Neuronal stem cell (in vitro differentiated cells): ENCODE measurements at regions not wholly inside any gene's neighbourhood (a gene's known extent, or its start where the extent isn't known, plus 50 kb on each side); places are given as distances from the start of the nearest gene placed in this dataset.

Experiments used
- DNase-seq: peaks from one replicate; pipeline ENCODE4 v3.0.0-alpha.2; 2013; ENCODE audit warnings: low spot score
- H2AFZ ChIP-seq: one replicate; pipeline ENCODE4 v1.6.1; 2013; ENCODE audit warnings: mild to moderate bottlenecking, low read length, inconsistent platforms
- H2AK5ac ChIP-seq: 2 replicates; pipeline ENCODE4 v1.6.1; 2013; ENCODE audit warnings: low read depth, mild to moderate bottlenecking, inconsistent platforms, low read length, moderate library complexity, mixed read lengths
- H2BK120ac ChIP-seq: 2 replicates; pipeline ENCODE4 v1.6.1; 2013; ENCODE audit warnings: low read depth, mild to moderate bottlenecking, inconsistent platforms, low read length, moderate library complexity, mixed read lengths
- H2BK12ac ChIP-seq: one replicate; pipeline ENCODE4 v1.6.1; 2013; ENCODE audit warnings: low read length, inconsistent platforms
- H2BK15ac ChIP-seq: 2 replicates; pipeline ENCODE4 v1.6.1; 2013; ENCODE audit warnings: mild to moderate bottlenecking, low read length, inconsistent platforms, mixed read lengths
- H2BK5ac ChIP-seq: one replicate; pipeline ENCODE4 v1.6.1; 2013; ENCODE audit warnings: inconsistent platforms, mild to moderate bottlenecking, low read length, moderate library complexity
- H3K14ac ChIP-seq: one replicate; pipeline ENCODE4 v1.6.1; 2013; ENCODE audit warnings: low read length, inconsistent platforms
- H3K18ac ChIP-seq: 2 replicates; pipeline ENCODE4 v1.6.1; 2013; ENCODE audit warnings: low read length, inconsistent platforms
- H3K23ac ChIP-seq: 2 replicates; pipeline ENCODE4 v1.6.1; 2013; ENCODE audit warnings: low read depth, mild to moderate bottlenecking, mixed read lengths, low read length, inconsistent platforms; ENCODE audit not compliant: poor library complexity
- H3K27ac ChIP-seq: replicated peaks from 3 replicates; pipeline ENCODE4 v1.5.1; 2013; ENCODE audit warnings: low read length, inconsistent platforms
- H3K27me3 ChIP-seq, 3 experiments: 2 replicates each; pipeline ENCODE4 v1.6.1; 2013; ENCODE audit warnings: low read length in 3 of 3, mild to moderate bottlenecking in 2 of 3, inconsistent platforms in 1 of 3, low read depth in 1 of 3, mixed read lengths in 1 of 3, moderate library complexity in 1 of 3; ENCODE audit not compliant: control insufficient read depth in 3 of 3, insufficient read depth in 3 of 3
- H3K36me3 ChIP-seq, 2 donors: replicated peaks in 1 of 2; 2 replicates each; pipeline ENCODE4 v1.6.1; 2013; ENCODE audit warnings: low read length in 2 of 2; ENCODE audit not compliant: control insufficient read depth in 2 of 2, insufficient read depth in 2 of 2
- H3K4ac ChIP-seq: 2 replicates; pipeline ENCODE4 v1.6.1; 2013; ENCODE audit warnings: inconsistent platforms, mild to moderate bottlenecking, low read length, moderate library complexity
- H3K4me1 ChIP-seq, 2 donors: 1 replicate in 1 of 2; 2 replicates in 1 of 2; pipeline ENCODE4 v1.6.1; 2013; ENCODE audit warnings: low read length in 2 of 2, low read depth in 1 of 2; ENCODE audit not compliant: control insufficient read depth in 2 of 2, insufficient read depth in 1 of 2
- H3K4me2 ChIP-seq: one replicate; pipeline ENCODE4 v1.6.1; 2013; ENCODE audit warnings: mild to moderate bottlenecking, low read length, inconsistent platforms; ENCODE audit not compliant: insufficient read depth, poor library complexity, severe bottlenecking
- H3K4me3 ChIP-seq, 2 donors: 2 replicates each; pipeline ENCODE4 v1.5.1; 2013; ENCODE audit warnings: low read length in 2 of 2, mild to moderate bottlenecking in 2 of 2, inconsistent platforms in 1 of 2, moderate library complexity in 1 of 2
- H3K79me1 ChIP-seq: one replicate; pipeline ENCODE4 v1.6.1; 2013; ENCODE audit warnings: low read depth, mild to moderate bottlenecking, inconsistent platforms, low read length, moderate library complexity
- H3K9ac ChIP-seq: one replicate; pipeline ENCODE4 v1.6.1; 2013; ENCODE audit warnings: mild to moderate bottlenecking, low read depth, low read length, inconsistent platforms; ENCODE audit not compliant: poor library complexity
- H3K9me3 ChIP-seq, 2 donors: replicated peaks in 1 of 2; 2 replicates each; pipeline versions ENCODE3 to v1.6.1; 2013; ENCODE audit warnings: low read length in 2 of 2, mild to moderate bottlenecking in 2 of 2, inconsistent platforms in 1 of 2, low read depth in 1 of 2, mixed read lengths in 1 of 2, moderate library complexity in 1 of 2; ENCODE audit not compliant: control insufficient read depth in 2 of 2, insufficient read depth in 1 of 2
- H4K8ac ChIP-seq: one replicate; pipeline ENCODE4 v1.6.1; 2013; ENCODE audit warnings: low read depth, mild to moderate bottlenecking, inconsistent platforms, low read length, moderate library complexity
- H4K91ac ChIP-seq: one replicate; pipeline ENCODE4 v1.6.1; 2013; ENCODE audit warnings: low read length, low read depth, mild to moderate bottlenecking, inconsistent platforms; ENCODE audit not compliant: poor library complexity
- WGBS, 2 donors: extraction: QIAGEN DNeasy Blood & Tissue Kit; methylation state at CpG; one replicate each; pipeline ENCODE4 v1.1.7; 2013; ENCODE audit warnings: missing lambda C conversion rate in 2 of 2, mixed read lengths in 1 of 2; ENCODE audit not compliant: insufficient read length in 2 of 2, insufficient replicate concordance in 1 of 2; ENCODE audit errors: extremely low coverage in 2 of 2; 5-methylcytosine and 5-hydroxymethylcytosine counted together

DNA sequence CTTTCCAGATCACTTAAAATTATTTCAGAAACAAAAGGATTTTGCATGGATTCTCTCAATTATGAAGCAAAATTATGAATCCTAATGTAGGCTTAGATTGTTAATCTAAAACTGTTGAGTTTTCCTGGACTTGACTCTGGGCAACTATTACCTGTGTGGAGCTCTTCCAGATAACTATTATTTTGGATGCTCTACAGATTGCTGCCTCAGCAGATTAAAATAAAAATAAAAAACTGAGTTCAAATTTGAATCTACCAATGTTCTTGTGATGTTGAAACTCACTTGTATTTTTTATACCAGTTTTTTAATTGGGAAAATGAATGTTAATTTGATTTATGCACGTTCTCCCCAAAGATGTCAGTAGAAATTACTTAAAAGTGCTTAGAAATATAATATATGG lies 120.5 kb upstream of the NAV3 start:
- Histone ChIP-seq H3K4me2 (no peak overlapping the region), H3K9ac (no peak overlapping the region), H2BK15ac (no peak overlapping the region), H3K18ac (no peak overlapping the region), H3K36me3 (no peaks in the 10 kb centered on the region), H2BK5ac (no peak overlapping the region), H2BK120ac (no peak overlapping the region), H3K9me3 (no peaks in the 10 kb centered on the region), H4K91ac (no peak overlapping the region), H3K14ac (no peak overlapping the region), H2BK12ac (no peak overlapping the region), H4K8ac (no peak overlapping the region), H3K27me3 (no peaks in the 10 kb centered on the region), H3K23ac (no peak overlapping the region), H3K79me1 (no peaks in the 10 kb centered on the region), H3K4me1 (no peaks in the 10 kb centered on the region), H2AFZ (no peak overlapping the region), H2AK5ac (no peak overlapping the region), H3K4me3 (no peak overlapping the region), H3K27ac (no peak overlapping the region), H3K4ac (no peak overlapping the region)
- no CpG with 5 or more reads among the region's 1 CpG for WGBS, 2 donors
- DNase-seq: no peak

DNA sequence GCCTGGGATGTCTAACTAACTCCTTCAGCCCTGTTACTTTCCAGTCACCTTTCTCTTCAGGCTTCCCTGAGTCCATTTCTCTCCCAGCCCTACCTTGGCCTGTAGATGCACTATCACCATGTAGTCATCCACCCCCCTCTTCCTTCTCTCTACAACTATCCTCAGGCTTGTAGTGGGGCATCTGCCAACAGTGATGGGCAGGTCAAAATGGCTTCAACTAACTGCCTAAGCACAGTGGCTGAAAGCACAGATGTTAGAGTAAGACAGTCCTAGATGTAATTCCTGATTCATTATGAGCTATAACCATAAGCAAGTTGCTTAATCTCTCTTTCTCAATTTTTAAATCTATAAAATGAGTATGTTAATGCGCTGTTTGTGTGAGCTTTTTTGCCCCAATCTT lies 133.6 kb upstream of the NAV3 start:
- H3K18ac ChIP-seq: peak overlapping the region; percentile 71
- H3K4ac ChIP-seq: no peak overlapping the region
- H3K4me3 ChIP-seq: no peak overlapping the region
- H2AK5ac ChIP-seq: no peak overlapping the region
- H3K4me1 ChIP-seq: no peaks in the 10 kb centered on the region
- no peak overlapping the region for H3K14ac ChIP-seq
- H2BK12ac ChIP-seq: no peak overlapping the region
- H3K9me3 ChIP-seq: no peaks in the 10 kb centered on the region
- H3K79me1 ChIP-seq: no peaks in the 10 kb centered on the region
- no peak overlapping the region for H4K91ac ChIP-seq
- no peak overlapping the region for H2BK15ac ChIP-seq
- DNase-seq: no peak
- H2AFZ ChIP-seq: no peak overlapping the region
- H3K27ac ChIP-seq: no peak overlapping the region
- no peak overlapping the region for H4K8ac ChIP-seq
- H3K36me3 ChIP-seq: peaks cover 0 to 2% of the 10 kb centered on the region in 2 donors
- no CpG with 5 or more reads among the region's 1 CpG for WGBS, 2 donors
- H2BK120ac ChIP-seq: no peak overlapping the region
- H3K4me2 ChIP-seq: no peak overlapping the region
- H2BK5ac ChIP-seq: no peak overlapping the region
- no peak overlapping the region for H3K9ac ChIP-seq
- H3K23ac ChIP-seq: no peak overlapping the region
- no peaks in the 10 kb centered on the region for H3K27me3 ChIP-seq

DNA sequence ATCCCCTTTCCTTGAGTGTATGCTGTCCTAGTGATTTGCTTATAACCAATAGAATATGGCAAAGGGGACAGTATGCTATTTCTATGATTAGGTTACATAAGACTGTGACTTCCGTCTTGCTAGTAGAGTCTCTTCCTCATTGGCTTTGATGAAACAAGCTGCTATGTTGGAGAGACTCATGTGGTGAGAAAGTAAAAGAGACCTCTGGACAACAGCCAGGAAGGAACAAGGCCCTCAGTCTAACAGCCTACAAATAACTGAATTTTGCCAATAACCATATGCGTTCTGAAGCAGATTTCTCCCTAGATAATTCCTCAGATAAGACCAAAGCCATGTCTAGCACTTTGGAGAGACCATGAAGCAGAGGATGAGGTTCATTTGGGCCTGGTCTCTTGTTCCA lies 134.5 kb upstream of the NAV3 start:
- H2BK120ac ChIP-seq: no peak overlapping the region

DNA sequence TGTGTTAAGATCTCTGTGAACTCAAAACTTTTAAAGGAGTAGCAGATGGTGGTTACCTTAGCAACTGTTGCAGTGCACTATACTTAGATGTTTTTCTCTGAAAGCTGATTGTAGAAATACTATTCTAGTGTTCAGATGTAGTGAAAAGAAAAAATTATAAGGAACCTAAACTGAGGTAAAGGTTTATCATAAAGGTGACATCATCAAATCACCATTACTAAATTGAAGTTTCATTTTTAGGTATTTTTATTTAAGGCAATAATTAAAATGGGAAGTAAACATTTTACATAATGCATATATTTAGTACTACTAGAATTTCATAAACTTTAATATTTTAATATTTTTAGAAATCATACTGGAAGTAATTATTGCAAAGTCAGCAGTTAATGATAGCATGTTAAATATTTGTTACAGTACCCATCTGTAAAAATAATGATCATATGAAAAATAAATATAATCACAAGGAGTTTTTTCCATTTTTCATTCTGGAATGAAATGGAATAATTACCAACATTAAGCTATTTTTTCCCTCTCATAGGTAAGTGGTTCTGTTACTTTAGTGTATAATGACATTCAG lies 141.1 kb upstream of the NAV3 start:
- H2AFZ ChIP-seq: no peak overlapping the region
- H4K8ac ChIP-seq: no peak overlapping the region
- no peak overlapping the region for H2BK120ac ChIP-seq
- no peaks in the 10 kb centered on the region for H3K36me3 ChIP-seq
- H2BK15ac ChIP-seq: no peak overlapping the region
- no peak overlapping the region for H3K9ac ChIP-seq
- H3K27me3 ChIP-seq: no peaks in the 10 kb centered on the region
- H3K4me1 ChIP-seq: no peaks in the 10 kb centered on the region
- no peaks in the 10 kb centered on the region for H3K79me1 ChIP-seq
- no peak overlapping the region for H3K14ac ChIP-seq
- H4K91ac ChIP-seq: no peak overlapping the region
- H3K4ac ChIP-seq: no peak overlapping the region
- no peak overlapping the region for H3K23ac ChIP-seq
- H3K4me2 ChIP-seq: no peak overlapping the region
- H2BK12ac ChIP-seq: no peak overlapping the region
- H2AK5ac ChIP-seq: no peak overlapping the region
- H3K4me3 ChIP-seq: no peak overlapping the region
- H3K9me3 ChIP-seq: no peaks in the 10 kb centered on the region
- H2BK5ac ChIP-seq: no peak overlapping the region
- H3K27ac ChIP-seq: no peak overlapping the region
- DNase-seq: no peak
- H3K18ac ChIP-seq: no peak overlapping the region

More for the DNA sequence above, 134.5 kb upstream of the NAV3 start:
- Histone ChIP-seq H3K36me3 (peaks cover 0 to 2% of the 10 kb centered on the region in 2 donors), H3K4me2 (no peak overlapping the region), H3K27ac (no peak overlapping the region), H2BK12ac (no peak overlapping the region), H3K4me1 (no peaks in the 10 kb centered on the region), H2BK5ac (no peak overlapping the region), H2AK5ac (no peak overlapping the region), H4K91ac (no peak overlapping the region), H3K27me3 (no peaks in the 10 kb centered on the region), H3K14ac (no peak overlapping the region), H2BK15ac (no peak overlapping the region), H2AFZ (no peak overlapping the region), H3K23ac (no peak overlapping the region), H3K79me1 (no peaks in the 10 kb centered on the region), H3K9ac (no peak overlapping the region), H3K9me3 (no peaks in the 10 kb centered on the region), H3K4ac (no peak overlapping the region), H3K18ac (no peak overlapping the region), H4K8ac (no peak overlapping the region), H3K4me3 (no peak overlapping the region)
- DNase-seq: no peak
- whole genome bisulfite sequencing, 2 donors: no CpG with 5 or more reads among the region's 2 CpGs
